ENCODE measurements at regions not wholly inside any gene's neighbourhood (a gene's known extent, or its start where the extent isn't known, plus 50 kb on each side); places are given as distances from the start of the nearest gene placed in this dataset.

DNA sequence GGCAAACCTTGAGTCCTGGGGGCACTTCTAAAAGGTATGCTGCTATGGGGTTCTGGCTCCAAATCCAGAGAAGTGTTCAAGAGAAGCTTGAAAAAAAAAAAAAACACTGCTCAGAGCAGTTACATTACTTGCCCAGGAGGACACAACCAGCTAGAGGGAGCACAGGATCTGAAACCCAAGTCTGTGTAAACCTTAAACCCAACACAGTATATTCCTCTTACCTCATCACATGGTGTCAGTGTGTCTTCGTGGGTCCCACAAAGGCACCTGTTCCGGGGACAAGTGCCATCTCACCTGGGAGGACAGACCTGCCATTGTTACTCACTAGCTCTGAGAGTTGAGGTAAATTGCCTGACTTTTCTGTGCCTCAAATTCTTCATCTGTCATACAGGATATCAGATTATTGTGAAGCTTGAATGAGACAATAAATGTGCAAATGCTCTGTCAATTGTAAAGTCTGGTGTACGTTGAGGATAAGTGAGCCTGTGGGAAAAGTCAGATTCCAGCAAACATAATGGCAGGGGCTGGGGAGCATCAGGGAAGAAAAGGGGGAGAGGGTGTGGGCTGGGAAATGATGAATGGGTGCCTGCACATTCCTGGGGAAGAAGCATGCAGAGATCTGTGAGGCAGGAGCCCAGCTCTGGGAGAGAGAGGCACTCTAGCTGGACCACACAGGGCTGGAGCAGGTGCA lies 170.4 kb upstream of the ZC3H12A start:
- TF ChIP-seq SUZ12 (IDR thresholded peaks at IDR 0.05; ENCODE audit: extremely low read depth, insufficient read depth, insufficient read length) (no peak), ZNF274 (IDR thresholded peaks at IDR 0.05; ENCODE audit: low read depth, low read length) (no peak), YY1 (IDR thresholded peaks at IDR 0.05; ENCODE audit: insufficient read depth, insufficient read length) (no peak)
- peaks cover under 1% of the 10 kb centered on the region for H3K27me3 ChIP-seq (ENCODE audit: insufficient read depth, insufficient read length)

DNA sequence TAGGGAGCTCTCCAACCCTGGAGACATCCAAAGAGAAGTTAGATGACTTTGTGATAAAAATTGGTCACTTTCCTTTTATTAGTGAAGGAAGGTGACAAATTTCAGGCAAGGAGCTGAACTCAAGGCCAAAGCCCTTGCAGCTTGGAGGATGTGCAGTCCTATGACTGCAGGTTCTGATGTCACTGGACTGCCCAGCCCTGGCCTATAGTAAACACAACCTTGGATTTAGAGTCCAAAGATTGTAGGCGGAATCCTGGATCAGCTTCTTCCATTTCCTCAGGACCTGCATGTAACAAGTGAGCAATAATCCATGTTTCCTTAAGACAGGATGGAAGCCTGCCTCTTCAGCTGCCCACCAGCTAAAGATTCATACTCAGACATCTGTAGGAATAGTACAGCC lies 169.3 kb upstream of the ZC3H12A start:
- H3K27me3 ChIP-seq (ENCODE audit: insufficient read depth, insufficient read length) = no peaks in the 10 kb centered on the region
- no peak for TF ChIP-seq ZNF274 (IDR thresholded peaks at IDR 0.05; ENCODE audit: low read depth, low read length)
- no peak overlapping the region for H3K4me3 ChIP-seq (ENCODE audit: insufficient read length, low read depth)
- no peak overlapping the region for H3K9ac ChIP-seq (ENCODE audit: insufficient read length, low read depth)
- DNase-seq (ENCODE audit: low read depth, low spot score) = no peak
- no peaks in the 10 kb centered on the region for H3K36me3 ChIP-seq (ENCODE audit: insufficient read depth, insufficient read length, low read length)
- peaks cover 15% of the 10 kb centered on the region for H3K4me1 ChIP-seq (ENCODE audit: insufficient read depth, insufficient read length)
- H3K9me3 ChIP-seq (ENCODE audit: insufficient read depth, low read length) = no peaks in the 10 kb centered on the region

More for the DNA sequence above, 170.4 kb upstream of the ZC3H12A start:
- no peak overlapping the region for H3K4me3 ChIP-seq (ENCODE audit: insufficient read length, low read depth)
- peaks cover 13% of the 10 kb centered on the region for H3K4me1 ChIP-seq (ENCODE audit: insufficient read depth, insufficient read length)
- DNase-seq (ENCODE audit: low read depth, low spot score) = no peak
- no peak overlapping the region for H3K9ac ChIP-seq (ENCODE audit: insufficient read length, low read depth)
- no peaks in the 10 kb centered on the region for H3K9me3 ChIP-seq (ENCODE audit: insufficient read depth, low read length)
- no peaks in the 10 kb centered on the region for H3K36me3 ChIP-seq (ENCODE audit: insufficient read depth, insufficient read length, low read length)

- Histone ChIP-seq H3K4me3 (ENCODE audit: insufficient read length, low read depth) (no peak overlapping the region), H3K27me3 (ENCODE audit: insufficient read depth, insufficient read length) (no peaks in the 10 kb centered on the region), H3K9me3 (ENCODE audit: insufficient read depth, low read length) (no peaks in the 10 kb centered on the region), H3K9ac (ENCODE audit: insufficient read length, low read depth) (no peak overlapping the region), H3K36me3 (ENCODE audit: insufficient read depth, insufficient read length, low read length) (no peaks in the 10 kb centered on the region), H3K4me1 (ENCODE audit: insufficient read depth, insufficient read length) (peaks cover 15% of the 10 kb centered on the region)
- no peak for TF ChIP-seq ZNF274 (IDR thresholded peaks at IDR 0.05; ENCODE audit: low read depth, low read length)
- TF ChIP-seq SUZ12 (IDR thresholded peaks at IDR 0.05; ENCODE audit: extremely low read depth, insufficient read depth, insufficient read length) = no peak
- no peak for TF ChIP-seq YY1 (IDR thresholded peaks at IDR 0.05; ENCODE audit: insufficient read depth, insufficient read length)
- no peak for DNase-seq (ENCODE audit: low read depth, low spot score)
These were observed 168.5 kb upstream of the ZC3H12A start for GRCh38 chr1:37305841-37306240.

GRCh38 chr1:37306461-37306860 lies 167.9 kb upstream of the ZC3H12A start:
- Histone ChIP-seq H3K36me3 (ENCODE audit: insufficient read depth, insufficient read length, low read length) (no peaks in the 10 kb centered on the region), H3K9me3 (ENCODE audit: insufficient read depth, low read length) (no peaks in the 10 kb centered on the region), H3K27me3 (ENCODE audit: insufficient read depth, insufficient read length) (no peaks in the 10 kb centered on the region), H3K9ac (ENCODE audit: insufficient read length, low read depth) (no peak overlapping the region), H3K4me1 (ENCODE audit: insufficient read depth, insufficient read length) (peaks cover 15% of the 10 kb centered on the region), H3K4me3 (ENCODE audit: insufficient read length, low read depth) (no peak overlapping the region)
- DNase-seq (ENCODE audit: low read depth, low spot score) = no peak
- TF ChIP-seq SUZ12 (IDR thresholded peaks at IDR 0.05; ENCODE audit: extremely low read depth, insufficient read depth, insufficient read length) (no peak), YY1 (IDR thresholded peaks at IDR 0.05; ENCODE audit: insufficient read depth, insufficient read length) (no peak), ZNF274 (IDR thresholded peaks at IDR 0.05; ENCODE audit: low read depth, low read length) (no peak)

GRCh38 chr1:37306871-37307270 lies 167.5 kb upstream of the ZC3H12A start:
- Histone ChIP-seq H3K4me1 (ENCODE audit: insufficient read depth, insufficient read length) (peaks cover 15% of the 10 kb centered on the region), H3K27me3 (ENCODE audit: insufficient read depth, insufficient read length) (no peaks in the 10 kb centered on the region), H3K4me3 (ENCODE audit: insufficient read length, low read depth) (no peak overlapping the region), H3K36me3 (ENCODE audit: insufficient read depth, insufficient read length, low read length) (no peaks in the 10 kb centered on the region), H3K9ac (ENCODE audit: insufficient read length, low read depth) (no peak overlapping the region), H3K9me3 (ENCODE audit: insufficient read depth, low read length) (no peaks in the 10 kb centered on the region)
- DNase-seq (ENCODE audit: low read depth, low spot score) = no peak
- TF ChIP-seq SUZ12 (IDR thresholded peaks at IDR 0.05; ENCODE audit: extremely low read depth, insufficient read depth, insufficient read length) = no peak
- no peak for TF ChIP-seq YY1 (IDR thresholded peaks at IDR 0.05; ENCODE audit: insufficient read depth, insufficient read length)

- Histone ChIP-seq H3K4me1 (ENCODE audit: insufficient read depth, insufficient read length) (peaks cover 15% of the 10 kb centered on the region), H3K9ac (ENCODE audit: insufficient read length, low read depth) (no peak overlapping the region), H3K4me3 (ENCODE audit: insufficient read length, low read depth) (no peak overlapping the region), H3K9me3 (ENCODE audit: insufficient read depth, low read length) (no peaks in the 10 kb centered on the region), H3K36me3 (ENCODE audit: insufficient read depth, insufficient read length, low read length) (no peaks in the 10 kb centered on the region), H3K27me3 (ENCODE audit: insufficient read depth, insufficient read length) (no peaks in the 10 kb centered on the region)
- TF ChIP-seq SUZ12 (IDR thresholded peaks at IDR 0.05; ENCODE audit: extremely low read depth, insufficient read depth, insufficient read length) (no peak), YY1 (IDR thresholded peaks at IDR 0.05; ENCODE audit: insufficient read depth, insufficient read length) (no peak), ZNF274 (IDR thresholded peaks at IDR 0.05; ENCODE audit: low read depth, low read length) (no peak)
- no peak for DNase-seq (ENCODE audit: low read depth, low spot score)
These were observed 166.1 kb upstream of the ZC3H12A start for GRCh38 chr1:37308031-37308960.

- Histone ChIP-seq H3K9ac (ENCODE audit: insufficient read length, low read depth) (no peak overlapping the region), H3K27me3 (ENCODE audit: insufficient read depth, insufficient read length) (no peaks in the 10 kb centered on the region)
- no peak for DNase-seq (ENCODE audit: low read depth, low spot score)
These were observed 164.8 kb upstream of the ZC3H12A start for GRCh38 chr1:37309574-37309973.

More at GRCh38 chr1:37309574-37309973, 164.8 kb upstream of the ZC3H12A start:
- Histone ChIP-seq H3K9me3 (ENCODE audit: insufficient read depth, low read length) (no peaks in the 10 kb centered on the region), H3K36me3 (ENCODE audit: insufficient read depth, insufficient read length, low read length) (no peaks in the 10 kb centered on the region), H3K4me1 (ENCODE audit: insufficient read depth, insufficient read length) (peaks cover 15% of the 10 kb centered on the region), H3K4me3 (ENCODE audit: insufficient read length, low read depth) (no peak overlapping the region)
- TF ChIP-seq YY1 (IDR thresholded peaks at IDR 0.05; ENCODE audit: insufficient read depth, insufficient read length) = no peak
- TF ChIP-seq ZNF274 (IDR thresholded peaks at IDR 0.05; ENCODE audit: low read depth, low read length) = no peak
- no peak for TF ChIP-seq SUZ12 (IDR thresholded peaks at IDR 0.05; ENCODE audit: extremely low read depth, insufficient read depth, insufficient read length)
